ENCODE measurements at regions not wholly inside any gene's neighbourhood (a gene's known extent, or its start where the extent isn't known, plus 50 kb on each side); places are given as distances from the start of the nearest gene placed in this dataset.

GRCh38 chr7:16309129-16309528 lies 112.2 kb downstream of the CRPPA start:
- no peak for TF ChIP-seq POLR2AphosphoS5 (IDR thresholded peaks at IDR 0.05; ENCODE audit: low read depth)
- TF ChIP-seq, protein P1, sequence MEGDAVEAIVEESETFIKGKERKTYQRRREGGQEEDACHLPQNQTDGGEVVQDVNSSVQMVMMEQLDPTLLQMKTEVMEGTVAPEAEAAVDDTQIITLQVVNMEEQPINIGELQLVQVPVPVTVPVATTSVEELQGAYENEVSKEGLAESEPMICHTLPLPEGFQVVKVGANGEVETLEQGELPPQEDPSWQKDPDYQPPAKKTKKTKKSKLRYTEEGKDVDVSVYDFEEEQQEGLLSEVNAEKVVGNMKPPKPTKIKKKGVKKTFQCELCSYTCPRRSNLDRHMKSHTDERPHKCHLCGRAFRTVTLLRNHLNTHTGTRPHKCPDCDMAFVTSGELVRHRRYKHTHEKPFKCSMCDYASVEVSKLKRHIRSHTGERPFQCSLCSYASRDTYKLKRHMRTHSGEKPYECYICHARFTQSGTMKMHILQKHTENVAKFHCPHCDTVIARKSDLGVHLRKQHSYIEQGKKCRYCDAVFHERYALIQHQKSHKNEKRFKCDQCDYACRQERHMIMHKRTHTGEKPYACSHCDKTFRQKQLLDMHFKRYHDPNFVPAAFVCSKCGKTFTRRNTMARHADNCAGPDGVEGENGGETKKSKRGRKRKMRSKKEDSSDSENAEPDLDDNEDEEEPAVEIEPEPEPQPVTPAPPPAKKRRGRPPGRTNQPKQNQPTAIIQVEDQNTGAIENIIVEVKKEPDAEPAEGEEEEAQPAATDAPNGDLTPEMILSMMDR (conservative IDR thresholded peaks at IDR 0.05; ENCODE audit: low read depth in 2 of 2) = no peak
- TF ChIP-seq EZH2 (IDR thresholded peaks at IDR 0.05; ENCODE audit: low read depth, unreplicated experiment) = no peak

Data from GM23338 (cell line).